ENCODE measurements at regions not wholly inside any gene's neighbourhood (a gene's known extent, or its start where the extent isn't known, plus 50 kb on each side); places are given as distances from the start of the nearest gene placed in this dataset.

DNA sequence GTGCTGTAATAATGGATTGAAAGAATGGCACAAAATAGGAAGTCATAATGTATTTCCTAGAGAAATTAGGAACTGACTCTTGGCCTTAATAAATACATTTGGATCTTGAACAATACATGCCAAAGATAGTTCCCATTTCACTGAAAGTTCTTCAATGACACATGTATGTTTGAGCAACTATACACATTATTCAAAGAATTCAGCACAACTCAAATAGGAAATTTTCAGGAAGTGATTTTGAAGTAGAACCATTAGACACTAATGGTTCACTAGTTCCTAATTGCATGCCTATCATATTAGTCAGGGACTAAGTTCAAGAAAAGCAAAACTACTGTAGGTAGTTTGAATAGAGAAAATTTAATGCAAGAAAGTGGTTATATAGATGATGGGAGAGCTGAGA, 404.7 kb downstream of the LMO4 start:
- DNase-seq: no peak

GRCh38 chr1:87735750-87736149, 407.1 kb downstream of the LMO4 start:
- no peak for DNase-seq

DNA sequence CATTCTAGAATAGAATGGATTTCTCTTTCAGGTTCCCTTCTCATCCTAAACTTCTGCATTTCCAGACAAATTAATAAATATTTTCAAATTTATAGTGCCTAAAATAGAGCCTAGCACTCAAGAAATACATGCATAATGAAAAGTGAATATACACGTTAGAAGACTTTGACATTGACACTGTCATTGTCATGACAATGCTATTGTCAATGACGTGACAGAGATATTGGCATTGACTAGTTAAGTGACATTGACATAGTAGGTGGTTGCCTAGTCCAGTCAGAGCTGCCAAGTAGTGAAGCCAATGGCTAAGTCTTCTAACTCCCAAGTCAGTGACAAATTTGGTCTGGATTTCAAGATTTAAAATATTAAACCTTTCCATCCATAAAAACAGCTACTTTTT, 410.5 kb downstream of the LMO4 start:
- no peak for DNase-seq

GRCh38 chr1:87739704-87740103, 411.0 kb downstream of the LMO4 start:
- DNase-seq: no peak

DNA sequence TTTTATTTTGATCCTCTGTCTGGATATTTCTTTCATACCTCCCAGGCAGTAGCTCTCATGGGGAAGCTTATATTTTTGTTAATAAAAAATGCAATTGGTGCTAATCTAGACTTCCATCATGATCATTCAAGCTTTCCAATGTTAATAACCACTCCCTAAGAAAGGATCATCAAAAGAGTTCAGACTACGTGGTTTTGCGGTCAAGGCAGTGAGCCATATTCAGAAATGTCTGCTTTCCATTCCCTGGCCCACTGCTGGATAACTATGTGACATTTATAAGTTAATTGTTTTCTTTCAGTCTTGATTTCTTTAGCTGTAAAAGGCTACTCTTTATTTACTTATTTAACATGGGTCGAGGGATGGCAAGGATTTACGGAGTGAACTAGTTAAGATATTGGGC, 414.6 kb downstream of the LMO4 start:
- no peak for DNase-seq

DNA sequence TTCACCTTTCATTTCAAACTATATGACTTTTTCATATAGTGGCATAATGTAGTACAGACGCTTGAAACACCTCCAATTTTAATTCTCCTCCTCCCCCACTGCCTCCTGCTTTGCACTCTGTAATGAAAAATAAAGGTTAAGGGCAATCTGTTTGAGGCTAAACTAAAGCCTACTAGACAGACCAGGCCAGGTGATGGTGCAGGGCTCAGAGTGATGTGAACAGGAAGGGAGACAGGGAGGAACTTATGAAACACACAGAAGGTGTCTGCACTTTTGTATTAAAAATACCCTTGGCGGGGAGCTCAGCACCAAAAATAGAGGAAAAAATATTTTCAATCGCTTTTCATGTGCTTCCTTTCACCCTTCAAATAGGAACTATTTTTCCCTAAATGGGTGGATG, 415.4 kb downstream of the LMO4 start:
- DNase-seq: no peak

DNA sequence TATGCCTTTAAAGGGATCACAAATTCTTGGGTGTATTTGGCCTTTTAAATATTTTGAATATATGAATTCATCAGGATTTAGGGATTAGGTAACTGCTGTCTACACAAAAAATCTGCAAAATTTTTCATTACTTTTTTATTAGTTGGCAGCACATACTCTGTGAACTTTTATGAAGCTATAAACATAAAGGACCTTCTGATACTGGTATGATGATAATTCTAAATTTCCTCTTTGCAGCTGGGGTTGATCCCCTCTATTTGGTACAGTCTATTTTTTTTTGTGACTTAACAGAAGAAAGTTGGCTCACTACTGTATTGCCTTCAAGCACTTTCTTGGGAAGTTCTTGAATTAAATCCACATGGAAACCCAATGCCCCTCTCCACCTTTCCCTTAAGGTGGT, 416.1 kb downstream of the LMO4 start:
- DNase-seq: no peak

DNA sequence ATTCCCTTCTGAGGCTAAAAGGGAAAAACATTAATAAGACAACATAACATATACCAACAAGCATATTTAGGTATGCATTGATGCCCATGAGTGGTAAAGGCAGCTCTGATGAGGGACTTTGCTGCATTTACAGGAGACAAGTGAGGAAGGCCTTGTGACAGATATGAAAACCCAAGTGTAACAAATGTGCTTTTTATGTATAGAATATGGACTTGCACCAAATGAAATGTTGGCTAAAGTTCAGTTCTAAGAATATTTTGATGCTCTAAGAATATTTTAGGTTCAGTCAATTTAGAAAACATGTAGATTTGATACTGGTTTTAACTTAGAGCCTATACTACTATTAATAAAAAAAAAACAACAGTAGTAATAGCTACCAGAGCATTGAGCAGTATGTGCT, 424.7 kb downstream of the LMO4 start:
- DNase-seq: no peak

DNA sequence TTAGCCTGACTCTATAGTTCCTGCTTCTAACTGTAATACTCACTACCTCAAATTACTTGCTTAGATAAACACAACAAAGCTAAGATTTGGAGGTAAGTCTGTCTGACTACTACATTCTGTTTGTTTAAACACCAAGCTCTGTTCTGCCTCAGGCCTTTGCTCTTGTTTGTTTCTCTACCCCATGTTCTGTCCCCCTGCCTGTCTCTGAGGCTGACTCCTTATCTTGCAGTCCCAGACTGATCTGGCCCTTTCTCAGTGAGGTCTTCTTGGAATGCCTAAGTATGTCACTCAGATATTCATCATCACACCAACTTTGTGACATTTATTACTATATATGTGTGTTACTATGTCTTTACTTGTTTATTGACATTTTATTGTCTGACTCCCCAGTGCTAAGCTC, 425.5 kb downstream of the LMO4 start:
- no peak for DNase-seq

DNA sequence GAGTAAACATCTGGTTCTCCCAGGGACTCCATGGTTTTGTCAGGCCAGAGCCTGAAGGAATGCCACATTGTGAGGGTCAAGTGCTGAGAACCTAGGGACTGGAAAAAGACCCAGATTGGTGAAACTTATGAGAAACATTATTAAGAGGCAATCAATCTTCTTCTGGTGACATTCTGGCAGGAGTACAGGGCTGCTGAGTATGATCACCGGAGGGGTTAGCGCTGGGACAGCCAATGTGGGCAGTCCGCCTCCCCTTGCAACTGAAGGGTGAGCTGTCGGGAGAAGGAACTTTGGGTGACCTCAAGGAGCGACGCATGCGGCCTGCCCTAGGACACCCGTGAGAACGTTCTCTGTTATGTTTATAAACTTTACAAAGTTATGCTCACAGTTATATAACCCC, 429.0 kb downstream of the LMO4 start:
- no peak for DNase-seq

- DNase-seq: no peak
These were observed 430.9 kb downstream of the LMO4 start for GRCh38 chr1:87759421-87760087.

GRCh38 chr1:87760155-87760554, 431.5 kb downstream of the LMO4 start:
- no peak for DNase-seq

DNA sequence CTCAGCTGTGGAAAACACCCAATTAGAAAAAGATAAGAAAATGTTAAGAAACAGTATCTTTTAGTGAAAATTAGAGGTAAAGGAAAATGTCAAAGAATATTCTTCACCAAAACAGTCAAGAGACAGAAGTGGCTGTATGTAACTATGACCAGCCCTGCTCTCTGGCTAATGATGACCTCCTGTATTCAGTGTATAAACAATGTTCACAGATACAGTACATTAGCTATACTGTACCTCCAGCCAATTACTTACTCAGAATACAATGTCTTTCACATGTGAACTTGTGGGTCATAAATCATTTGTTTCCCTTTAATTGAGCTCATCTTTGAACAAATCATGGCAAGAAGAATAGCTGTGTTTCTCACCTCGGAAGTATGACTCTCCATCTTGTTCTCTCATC, 432.0 kb downstream of the LMO4 start:
- no peak for DNase-seq

DNA sequence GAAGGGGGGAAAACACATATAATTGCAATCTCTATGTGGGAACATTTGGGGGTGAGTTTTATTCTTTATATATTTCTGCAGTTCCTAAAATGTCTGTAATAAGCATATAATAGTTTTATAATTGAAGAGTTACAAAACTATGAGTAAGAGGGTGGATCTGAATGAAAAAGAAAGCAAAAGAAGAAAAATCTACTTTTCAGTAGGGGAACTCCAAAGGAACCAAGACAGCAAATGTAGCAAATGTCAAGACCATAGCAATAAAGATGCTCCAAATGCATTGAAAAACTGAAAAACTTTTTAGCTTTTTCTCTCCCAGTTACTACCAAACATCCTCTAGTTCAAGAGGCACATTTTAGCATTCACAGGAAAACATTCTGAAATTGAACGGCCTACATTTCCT, 434.8 kb downstream of the LMO4 start:
- DNase-seq: no peak

DNA sequence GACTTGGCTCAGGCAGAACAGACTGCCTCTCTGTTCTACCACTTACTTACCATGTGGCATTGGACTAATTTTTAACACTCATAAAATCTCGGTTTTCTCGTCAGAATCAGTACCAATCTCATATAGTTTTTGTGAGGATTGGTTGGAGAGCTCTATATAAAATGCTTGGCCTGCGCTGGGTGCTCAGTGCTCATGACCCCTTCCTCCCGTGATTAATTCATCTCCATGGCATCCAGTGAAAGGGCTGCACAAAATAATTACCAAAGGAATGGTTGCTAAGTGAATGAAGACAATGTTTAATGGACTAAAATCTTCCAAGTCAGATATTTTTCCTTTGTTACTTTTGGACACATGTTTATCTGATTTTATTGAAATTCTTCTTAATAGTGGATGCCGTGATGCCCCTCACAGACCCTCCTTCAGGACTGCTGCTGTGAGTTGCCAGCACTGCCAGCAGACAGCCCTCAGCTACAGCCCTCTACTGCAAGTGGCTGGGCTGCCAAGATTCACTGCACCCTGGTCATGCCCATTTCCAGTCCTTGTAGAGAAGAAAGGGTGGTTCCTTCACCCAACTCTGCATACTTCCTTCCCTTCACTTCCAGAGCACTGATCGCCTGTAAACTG, 436.5 kb downstream of the LMO4 start:
- DNase-seq: no peak

GRCh38 chr1:87765681-87766070, 437.0 kb downstream of the LMO4 start:
- DNase-seq: no peak

DNA sequence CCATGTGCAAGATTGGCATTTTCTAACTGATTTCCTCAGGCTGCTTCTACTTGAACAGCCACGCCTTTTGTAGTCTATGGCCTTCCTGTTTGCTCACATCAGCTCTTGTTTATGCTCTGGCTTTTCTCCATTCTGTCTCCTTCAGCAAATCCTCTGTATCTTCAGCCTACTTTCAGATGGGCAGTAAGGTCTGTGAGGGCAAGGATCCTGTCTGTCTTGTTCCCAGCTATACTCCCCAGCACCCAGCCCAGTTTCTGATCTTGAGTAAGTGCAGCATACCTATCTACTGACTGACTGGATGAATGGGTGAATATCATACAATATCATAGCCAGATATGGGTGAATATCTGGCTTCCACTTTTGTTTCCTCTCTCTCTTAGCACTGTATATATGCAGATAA, 438.1 kb downstream of the LMO4 start:
- DNase-seq: no peak

DNA sequence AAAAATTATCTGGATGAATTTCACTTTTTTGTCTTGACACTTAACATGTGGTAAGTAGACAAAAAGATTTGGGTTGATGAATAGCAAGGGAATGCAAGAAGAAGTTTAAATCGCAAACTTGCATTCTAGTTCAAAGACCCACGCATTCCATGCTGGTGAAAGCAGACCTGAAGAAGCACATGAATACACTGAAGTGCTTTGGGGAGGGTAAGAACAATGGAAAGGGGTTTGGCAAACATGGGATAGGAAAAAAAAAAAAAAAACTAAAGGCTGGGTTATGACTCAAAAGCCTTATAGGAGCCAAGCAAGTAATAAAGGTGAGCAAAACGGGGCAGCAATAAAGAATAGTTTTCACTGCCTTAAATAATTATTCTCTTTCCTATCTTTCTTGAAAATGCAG, 450.2 kb downstream of the LMO4 start:
- DNase-seq: no peak

- no peak for DNase-seq
These were observed 452.9 kb downstream of the LMO4 start for GRCh38 chr1:87781554-87781953.

GRCh38 chr1:87783315-87783714, 454.6 kb downstream of the LMO4 start:
- DNase-seq: no peak

GRCh38 chr1:87785386-87785785, 456.7 kb downstream of the LMO4 start:
- no peak for DNase-seq

- no peak for DNase-seq
These were observed 457.5 kb downstream of the LMO4 start for GRCh38 chr1:87786229-87786628.

GRCh38 chr1:87786861-87787545, 458.3 kb downstream of the LMO4 start:
- no peak for DNase-seq

- DNase-seq: no peak
These were observed 458.9 kb downstream of the LMO4 start for GRCh38 chr1:87787551-87787950.

- DNase-seq: no peak
These were observed 462.1 kb downstream of the LMO4 start for GRCh38 chr1:87790756-87791155.

Data from NCI-H1092 (cell line).